Esophagus squamous epithelium (tissue), 5 donors: ENCODE measurements at regions not wholly inside any gene's neighbourhood (a gene's known extent, or its start where the extent isn't known, plus 50 kb on each side); places are given as distances from the start of the nearest gene placed in this dataset.
"Not testable (repeated sequence)": the region's sequence is repeated elsewhere in the genome, so short reads cannot be mapped to it uniquely, and the experiment has no call there.

ENCODE experiments used
- DNase-seq: peaks from one replicate; lab custom pipeline; 2025; lab: John Stamatoyannopoulos, UW
- H3K27ac ChIP-seq, 4 donors: fragments of 200-600 bp; sonication (generic); one replicate each; pipeline ENCODE4 v1.5.1; 2016 to 2019; ENCODE audit warnings: mild to moderate bottlenecking in 1 of 4
- H3K27me3 ChIP-seq, 4 donors: fragments of 200-600 bp; sonication (generic); 1 replicate in 3 of 4; 2 replicates in 1 of 4; pipeline versions ENCODE4 v1.5.1 to v1.6.0; 2017 to 2021; ENCODE audit warnings: antibody characterized with exemption in 1 of 4
- H3K36me3 ChIP-seq, 3 donors: fragments of 200-600 bp; sonication (generic); one replicate each; pipeline ENCODE4 v1.5.1; 2016 to 2019
- H3K4me1 ChIP-seq, 3 donors: fragments of 200-600 bp; sonication (generic); one replicate each; pipeline ENCODE4 v1.5.1; 2017 to 2019
- H3K4me3 ChIP-seq, 4 donors: fragments of 200-600 bp; sonication (generic); 1 replicate in 3 of 4; 2 replicates in 1 of 4; pipeline ENCODE4 v1.5.1; 2016 to 2019; ENCODE audit warnings: mild to moderate bottlenecking in 2 of 4, moderate library complexity in 1 of 4
- H3K9me3 ChIP-seq, 3 donors: fragments of 200-600 bp; sonication (generic); one replicate each; pipeline ENCODE4 v1.5.1; 2016 to 2019
- CTCF ChIP-seq, 6 experiments: fragments of 450-650 bp in 4 of 6; fragments of 200-600 bp in 2 of 6; sonication (generic) in 2 of 6; IDR thresholded peaks; one replicate each; pipeline ENCODE4 v1.5.1; 2016 to 2019; ENCODE audit warnings: antibody characterized with exemption in 6 of 6, mild to moderate bottlenecking in 4 of 6, moderate library complexity in 4 of 6
- POLR2A ChIP-seq, 4 donors: fragments of 450-650 bp; IDR thresholded peaks; one replicate each; pipeline ENCODE4 v1.6.1; 2017; ENCODE audit warnings: antibody characterized with exemption in 4 of 4, mild to moderate bottlenecking in 4 of 4, moderate library complexity in 3 of 4
- WGBS, 2 donors: methylation state at CpG; one replicate each; pipeline ENCODE4 v1.1.5; 2018; 5-methylcytosine and 5-hydroxymethylcytosine counted together
- intact Hi-C: fragments of 100-400 bp; cut with DNase I; formaldehyde crosslinking; loops from one replicate; pipeline ENCODE4 v1.15.0; 2022
- donor health status: DM: yes; HTN: yes; CAD: no.

DNA sequence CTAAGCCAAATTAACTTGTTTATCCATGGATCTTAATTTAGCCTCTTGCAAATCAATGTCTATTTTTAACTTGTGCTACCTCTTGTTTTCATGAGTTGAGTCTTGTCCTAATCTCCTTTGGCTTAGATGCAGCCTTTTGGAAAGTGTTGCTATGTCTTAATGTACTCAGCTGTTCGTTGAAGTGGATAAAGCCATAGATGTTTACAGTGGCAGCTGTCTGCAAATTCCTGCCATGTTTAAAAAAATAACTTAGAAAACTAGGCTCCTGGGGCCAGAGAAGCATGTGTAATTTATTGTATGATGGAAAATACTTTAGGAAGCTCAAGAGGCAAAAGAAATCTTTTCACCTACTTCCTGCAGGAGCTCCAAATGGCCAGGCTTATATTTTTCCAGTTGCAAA, 253.1 kb upstream of the RHOBTB1 start:
- no peak for DNase-seq
- H3K27ac ChIP-seq: no peak overlapping the region
- H3K9me3 ChIP-seq: peaks cover 0 to 6% (median 0%) of the 10 kb centered on the region in 3 donors
- H3K4me3 ChIP-seq: no peak overlapping the region
- no peaks in the 10 kb centered on the region for H3K27me3 ChIP-seq
- H3K36me3 ChIP-seq: no peaks in the 10 kb centered on the region
- TF ChIP-seq CTCF (IDR thresholded peaks at IDR 0.05) (no peak), POLR2A (IDR thresholded peaks at IDR 0.05) (no peak)
- intact Hi-C loops: no loop called here
- WGBS, 2 donors: 13 to 17% methylated on average over 1 of the region's 1 CpG
- peaks cover 0 to 7% (median 0%) of the 10 kb centered on the region in 3 donors for H3K4me1 ChIP-seq

DNA sequence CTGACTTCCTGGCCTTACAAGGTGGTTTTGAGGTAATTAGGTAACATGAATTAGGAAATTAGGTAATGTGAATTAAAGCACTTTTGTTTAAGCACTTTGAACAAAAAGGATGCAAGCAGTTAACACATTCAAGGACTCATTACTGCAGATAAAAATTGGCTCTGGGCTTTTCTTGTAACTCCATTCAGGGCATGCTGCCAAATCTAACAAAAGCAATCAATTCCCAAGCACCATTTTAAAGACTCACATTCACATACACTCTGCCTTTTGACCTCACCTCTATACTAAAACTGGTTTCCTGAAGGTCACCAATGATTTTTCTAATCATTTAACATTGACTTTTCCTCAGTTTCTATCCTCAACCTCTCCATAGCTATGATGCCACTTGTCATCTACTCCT, 251.2 kb upstream of the RHOBTB1 start:
- Histone ChIP-seq H3K9me3 (peaks cover 0 to 6% (median 0%) of the 10 kb centered on the region in 3 donors), H3K36me3 (no peaks in the 10 kb centered on the region), H3K27me3 (no peaks in the 10 kb centered on the region), H3K27ac (no peak overlapping the region), H3K4me3 (no peak overlapping the region), H3K4me1 (peaks cover 0 to 7% (median 0%) of the 10 kb centered on the region in 3 donors)
- TF ChIP-seq POLR2A (IDR thresholded peaks at IDR 0.05) (no peak), CTCF (IDR thresholded peaks at IDR 0.05) (no peak)
- no peak for DNase-seq
- intact Hi-C loops: no loop called here

DNA sequence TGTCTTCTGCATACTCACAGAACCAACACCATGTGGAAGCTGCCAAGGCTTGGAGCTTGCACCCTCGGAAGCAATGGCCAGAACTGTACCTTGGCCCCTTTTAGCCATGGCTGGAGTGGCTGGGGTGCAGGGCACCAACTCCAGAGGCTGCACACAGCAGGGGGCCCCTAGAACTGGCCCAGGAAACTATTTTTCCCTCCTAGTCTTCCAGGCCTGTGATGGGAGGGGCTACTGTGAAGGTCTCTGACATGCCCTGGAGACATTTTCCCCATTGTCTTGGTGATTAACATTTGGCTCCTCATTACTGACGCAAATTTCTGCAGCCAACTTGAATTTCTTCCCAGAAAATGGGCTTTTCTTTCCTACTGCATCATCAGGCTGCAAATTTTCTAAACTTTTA, 248.6 kb upstream of the RHOBTB1 start:
- intact Hi-C loops, H3K36me3 ChIP-seq, H3K9me3 ChIP-seq, H3K4me3 ChIP-seq, H3K4me1 ChIP-seq, DNase-seq, H3K27me3 ChIP-seq, H3K27ac ChIP-seq: not testable (repeated sequence)
- WGBS, 2 donors: 32 to 49% methylated on average over 1 to 2 of the region's 2 CpGs

GRCh38 chr10:61192042-61192441, 248.1 kb upstream of the RHOBTB1 start:
- TF ChIP-seq POLR2A (IDR thresholded peaks at IDR 0.05) (no peak), CTCF (IDR thresholded peaks at IDR 0.05) (no peak)
- Histone ChIP-seq H3K4me1 (peaks cover 0 to 3% (median 0%) of the 10 kb centered on the region in 3 donors), H3K36me3 (no peaks in the 10 kb centered on the region), H3K9me3 (peaks cover 0 to 6% (median 0%) of the 10 kb centered on the region in 3 donors), H3K4me3 (no peak overlapping the region), H3K27me3 (no peaks in the 10 kb centered on the region), H3K27ac (no peak overlapping the region)
- DNase-seq: no peak
- 89 to 96% methylated on average over 2 to 3 of the region's 3 CpGs for WGBS, 2 donors
- intact Hi-C loops: no loop called here

- Histone ChIP-seq H3K27ac (no peak overlapping the region), H3K4me3 (no peak overlapping the region), H3K4me1 (no peaks in the 10 kb centered on the region), H3K27me3 (no peaks in the 10 kb centered on the region), H3K36me3 (no peaks in the 10 kb centered on the region), H3K9me3 (peaks cover 0 to 6% (median 0%) of the 10 kb centered on the region in 3 donors)
- DNase-seq: no peak
- no peak for TF ChIP-seq CTCF (IDR thresholded peaks at IDR 0.05)
- intact Hi-C loops: no loop called here
- 89 to 97% methylated on average over 2 of the region's 2 CpGs for WGBS, 2 donors
These were observed 245.9 kb upstream of the RHOBTB1 start for GRCh38 chr10:61189912-61190311.

DNA sequence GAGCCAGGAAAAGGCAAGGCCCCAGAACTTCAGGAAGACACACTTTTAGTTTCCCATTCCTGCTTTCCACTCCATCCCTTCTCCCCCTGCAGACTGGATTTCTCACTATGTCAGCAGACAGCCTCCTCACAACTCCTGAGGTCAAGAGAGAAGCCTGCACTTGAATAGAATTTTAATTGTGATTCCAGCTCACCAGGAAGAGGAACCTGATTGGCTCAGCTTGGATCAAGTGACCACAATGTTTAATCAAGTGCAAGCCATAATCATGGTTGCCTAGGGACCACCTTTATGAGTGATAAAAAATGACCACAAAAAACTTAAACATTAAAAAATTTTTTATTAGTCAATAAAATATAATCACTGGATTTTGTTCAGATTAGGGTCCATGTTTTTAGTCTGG, 244.7 kb upstream of the RHOBTB1 start:
- H3K27ac ChIP-seq: no peak overlapping the region
- DNase-seq: no peak
- intact Hi-C loops: no loop called here

More for the DNA sequence above, 244.7 kb upstream of the RHOBTB1 start:
- TF ChIP-seq POLR2A (IDR thresholded peaks at IDR 0.05) (no peak), CTCF (IDR thresholded peaks at IDR 0.05) (no peak)
- Histone ChIP-seq H3K9me3 (peaks cover 0 to 6% (median 0%) of the 10 kb centered on the region in 3 donors), H3K4me3 (no peak overlapping the region), H3K4me1 (no peaks in the 10 kb centered on the region), H3K27me3 (no peaks in the 10 kb centered on the region), H3K36me3 (no peaks in the 10 kb centered on the region)
